ENCODE measurements at regions not wholly inside any gene's neighbourhood (a gene's known extent, or its start where the extent isn't known, plus 50 kb on each side); places are given as distances from the start of the nearest gene placed in this dataset.

DNA sequence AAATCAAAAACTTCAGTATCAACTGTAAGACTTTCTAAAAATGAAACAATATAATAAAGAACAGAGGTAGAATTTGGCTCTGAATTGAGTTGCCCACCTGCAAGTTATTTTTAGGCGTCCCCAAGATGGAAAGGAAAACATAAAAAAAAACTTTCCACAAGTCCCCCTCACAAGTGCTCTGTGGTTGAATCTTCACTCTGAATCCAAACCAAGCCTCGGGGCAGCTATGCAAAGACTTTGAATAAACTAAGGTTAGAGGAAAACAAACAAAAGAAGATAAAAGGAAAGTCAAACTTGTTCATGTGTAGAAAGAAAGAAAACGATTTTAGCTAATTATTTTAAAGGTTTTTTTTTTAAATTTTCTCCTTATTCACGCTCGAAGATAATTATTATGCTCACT, 372.4 kb upstream of the SLIT2 start:
- TF ChIP-seq POLR2A (IDR thresholded peaks at IDR 0.05; ENCODE audit: insufficient read depth in 1 of 2, low read depth in 2 of 2, low read length in 2 of 2) (no peak), ZNF20 (CRISPR knock-in tag; IDR thresholded peaks at IDR 0.05) (no peak), EHMT2 (IDR thresholded peaks at IDR 0.05; ENCODE audit: borderline replicate concordance, low read depth, low read length) (no peak), ZSCAN25 (CRISPR knock-in tag; IDR thresholded peaks at IDR 0.05) (no peak), POLR2AphosphoS5 (IDR thresholded peaks at IDR 0.05; ENCODE audit: low read depth, low read length) (no peak), EP300 (IDR thresholded peaks at IDR 0.05; ENCODE audit: low read depth in 2 of 2, low read length in 2 of 2) (no peak), EP300 (CRISPR knock-in tag; IDR thresholded peaks at IDR 0.05; ENCODE audit: borderline replicate concordance) (no peak), SOX5 (CRISPR knock-in tag; IDR thresholded peaks at IDR 0.05; ENCODE audit: borderline replicate concordance) (no peak), U2AF1 (optimal IDR thresholded peaks at IDR 0.05; ENCODE audit: low read depth, low read length) (no peak), NR2C2 (CRISPR knock-in tag; IDR thresholded peaks at IDR 0.05; ENCODE audit: borderline replicate concordance) (no peak)
- TF ChIP-seq, protein P1, sequence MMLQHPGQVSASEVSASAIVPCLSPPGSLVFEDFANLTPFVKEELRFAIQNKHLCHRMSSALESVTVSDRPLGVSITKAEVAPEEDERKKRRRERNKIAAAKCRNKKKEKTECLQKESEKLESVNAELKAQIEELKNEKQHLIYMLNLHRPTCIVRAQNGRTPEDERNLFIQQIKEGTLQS (CRISPR knock-in tag; IDR thresholded peaks at IDR 0.05), result no peak
- TF ChIP-seq, protein P2, sequence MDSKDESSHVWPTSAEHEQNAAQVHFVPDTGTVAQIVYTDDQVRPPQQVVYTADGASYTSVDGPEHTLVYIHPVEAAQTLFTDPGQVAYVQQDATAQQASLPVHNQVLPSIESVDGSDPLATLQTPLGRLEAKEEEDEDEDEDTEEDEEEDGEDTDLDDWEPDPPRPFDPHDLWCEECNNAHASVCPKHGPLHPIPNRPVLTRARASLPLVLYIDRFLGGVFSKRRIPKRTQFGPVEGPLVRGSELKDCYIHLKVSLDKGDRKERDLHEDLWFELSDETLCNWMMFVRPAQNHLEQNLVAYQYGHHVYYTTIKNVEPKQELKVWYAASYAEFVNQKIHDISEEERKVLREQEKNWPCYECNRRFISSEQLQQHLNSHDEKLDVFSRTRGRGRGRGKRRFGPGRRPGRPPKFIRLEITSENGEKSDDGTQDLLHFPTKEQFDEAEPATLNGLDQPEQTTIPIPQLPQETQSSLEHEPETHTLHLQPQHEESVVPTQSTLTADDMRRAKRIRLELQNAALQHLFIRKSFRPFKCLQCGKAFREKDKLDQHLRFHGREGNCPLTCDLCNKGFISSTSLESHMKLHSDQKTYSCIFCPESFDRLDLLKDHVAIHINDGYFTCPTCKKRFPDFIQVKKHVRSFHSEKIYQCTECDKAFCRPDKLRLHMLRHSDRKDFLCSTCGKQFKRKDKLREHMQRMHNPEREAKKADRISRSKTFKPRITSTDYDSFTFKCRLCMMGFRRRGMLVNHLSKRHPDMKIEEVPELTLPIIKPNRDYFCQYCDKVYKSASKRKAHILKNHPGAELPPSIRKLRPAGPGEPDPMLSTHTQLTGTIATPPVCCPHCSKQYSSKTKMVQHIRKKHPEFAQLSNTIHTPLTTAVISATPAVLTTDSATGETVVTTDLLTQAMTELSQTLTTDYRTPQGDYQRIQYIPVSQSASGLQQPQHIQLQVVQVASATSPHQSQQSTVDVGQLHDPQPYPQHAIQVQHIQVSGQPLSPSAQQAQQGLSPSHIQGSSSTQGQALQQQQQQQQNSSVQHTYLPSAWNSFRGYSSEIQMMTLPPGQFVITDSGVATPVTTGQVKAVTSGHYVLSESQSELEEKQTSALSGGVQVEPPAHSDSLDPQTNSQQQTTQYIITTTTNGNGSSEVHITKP (CRISPR knock-in tag; IDR thresholded peaks at IDR 0.05; ENCODE audit: low read depth), result no peak
- TF ChIP-seq, protein P3, sequence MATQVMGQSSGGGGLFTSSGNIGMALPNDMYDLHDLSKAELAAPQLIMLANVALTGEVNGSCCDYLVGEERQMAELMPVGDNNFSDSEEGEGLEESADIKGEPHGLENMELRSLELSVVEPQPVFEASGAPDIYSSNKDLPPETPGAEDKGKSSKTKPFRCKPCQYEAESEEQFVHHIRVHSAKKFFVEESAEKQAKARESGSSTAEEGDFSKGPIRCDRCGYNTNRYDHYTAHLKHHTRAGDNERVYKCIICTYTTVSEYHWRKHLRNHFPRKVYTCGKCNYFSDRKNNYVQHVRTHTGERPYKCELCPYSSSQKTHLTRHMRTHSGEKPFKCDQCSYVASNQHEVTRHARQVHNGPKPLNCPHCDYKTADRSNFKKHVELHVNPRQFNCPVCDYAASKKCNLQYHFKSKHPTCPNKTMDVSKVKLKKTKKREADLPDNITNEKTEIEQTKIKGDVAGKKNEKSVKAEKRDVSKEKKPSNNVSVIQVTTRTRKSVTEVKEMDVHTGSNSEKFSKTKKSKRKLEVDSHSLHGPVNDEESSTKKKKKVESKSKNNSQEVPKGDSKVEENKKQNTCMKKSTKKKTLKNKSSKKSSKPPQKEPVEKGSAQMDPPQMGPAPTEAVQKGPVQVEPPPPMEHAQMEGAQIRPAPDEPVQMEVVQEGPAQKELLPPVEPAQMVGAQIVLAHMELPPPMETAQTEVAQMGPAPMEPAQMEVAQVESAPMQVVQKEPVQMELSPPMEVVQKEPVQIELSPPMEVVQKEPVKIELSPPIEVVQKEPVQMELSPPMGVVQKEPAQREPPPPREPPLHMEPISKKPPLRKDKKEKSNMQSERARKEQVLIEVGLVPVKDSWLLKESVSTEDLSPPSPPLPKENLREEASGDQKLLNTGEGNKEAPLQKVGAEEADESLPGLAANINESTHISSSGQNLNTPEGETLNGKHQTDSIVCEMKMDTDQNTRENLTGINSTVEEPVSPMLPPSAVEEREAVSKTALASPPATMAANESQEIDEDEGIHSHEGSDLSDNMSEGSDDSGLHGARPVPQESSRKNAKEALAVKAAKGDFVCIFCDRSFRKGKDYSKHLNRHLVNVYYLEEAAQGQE (IDR thresholded peaks at IDR 0.05; ENCODE audit: borderline replicate concordance in 1 of 2, low read depth in 1 of 2, low read length in 2 of 2), result no peak

All from HepG2 (cell line).